Panc1 (cell line): ENCODE measurements at regions not wholly inside any gene's neighbourhood (a gene's known extent, or its start where the extent isn't known, plus 50 kb on each side); places are given as distances from the start of the nearest gene placed in this dataset.

Experiments
- ATAC-seq: fragments of 200-7000 bp; cut with Tn5 transposase; 2 replicates; pipeline ENCODE4 v1.9.1; 2020; ENCODE audit warnings: mild to moderate bottlenecking, moderate library complexity
- BruUV-seq: library from RNA; stranded (reverse); fragments of 400-500 nt; replicated peaks from 2 replicates; lab custom pipeline; 2021; lab: Mats Ljungman, UMichigan
- CTCF ChIA-PET: fragments of 300-600 bp; sonication (Branson Sonifier 250); formaldehyde crosslinking; loops from one replicate; lab custom pipeline; 2022; ENCODE audit warnings: antibody characterized with exemption; lab: Charles Lee
- POLR2A ChIA-PET: fragments of 300-600 bp; sonication (Branson Sonifier 250); formaldehyde crosslinking; loops from one replicate; lab custom pipeline; 2022; ENCODE audit warnings: antibody characterized with exemption; lab: Charles Lee
- DNase-seq: peaks from one replicate; pipeline ENCODE4 v3.0.0-alpha.2; 2010; ENCODE audit warnings: low read depth, low spot score
- H3K27ac ChIP-seq: 2 replicates; pipeline ENCODE4 v1.5.1; 2011; ENCODE audit warnings: mild to moderate bottlenecking, low read length, inconsistent platforms
- H3K27me3 ChIP-seq: fragments of 200-500 bp; sonication (Bioruptor generic); 2 replicates; pipeline ENCODE4 v1.6.0; 2014; ENCODE audit warnings: low read length, inconsistent platforms; ENCODE audit not compliant: control insufficient read depth, insufficient read depth
- H3K36me3 ChIP-seq: fragments of 200-500 bp; sonication (Bioruptor generic); 2 replicates; pipeline ENCODE4 v1.5.1; 2014; ENCODE audit warnings: inconsistent platforms, mild to moderate bottlenecking, low read length, moderate library complexity; ENCODE audit not compliant: control insufficient read depth, insufficient read depth
- H3K4me1 ChIP-seq: 2 replicates; pipeline ENCODE4 v1.5.1; 2011; ENCODE audit warnings: inconsistent platforms, mild to moderate bottlenecking, low read length, moderate library complexity; ENCODE audit not compliant: control insufficient read depth, insufficient read depth
- H3K4me3 ChIP-seq, 2 experiments: 2 replicates each; pipeline ENCODE4 v1.5.1; 2011 to 2012; ENCODE audit warnings: low read depth in 2 of 2, low read length in 2 of 2, mild to moderate bottlenecking in 2 of 2, inconsistent platforms in 1 of 2, moderate library complexity in 1 of 2
- H3K9me3 ChIP-seq: fragments of 200-500 bp; sonication (Bioruptor generic); 2 replicates; pipeline ENCODE4 v1.5.1; 2014; ENCODE audit warnings: low read depth, mild to moderate bottlenecking, inconsistent platforms, low read length, moderate library complexity; ENCODE audit not compliant: control insufficient read depth, insufficient read depth
- POLR2AphosphoS5 ChIP-seq: IDR thresholded peaks from 2 replicates; pipeline ENCODE4 v1.6.1; 2012; ENCODE audit warnings: mild to moderate bottlenecking, low read depth, low read length, moderate library complexity
- SIN3A ChIP-seq: IDR thresholded peaks from 2 replicates; pipeline ENCODE4 v1.6.1; 2012; ENCODE audit warnings: low read depth, mild to moderate bottlenecking, low read length, moderate library complexity, borderline replicate concordance; ENCODE audit not compliant: insufficient read depth
- TCF7L2 ChIP-seq: IDR thresholded peaks from 2 replicates; pipeline ENCODE4 v1.6.1; 2011; ENCODE audit warnings: mild to moderate bottlenecking, low read depth, low read length, inconsistent platforms
- in situ Hi-C: cut with HindIII; loops from 2 replicates; pipeline ENCODE4 v1.10.0; 2016; ENCODE audit warnings: low sequenced_read_pairs, low pct_unique_long_range_greater_than_20kb
- intact Hi-C: fragments of 100-400 bp; cut with micrococcal nuclease; formaldehyde crosslinking; loops from one replicate; pipeline ENCODE4 v1.10.0; 2022; ENCODE audit not compliant: unreplicated experiment
- TF ChIP-seq, protein P1 (sequence below), 2 experiments: IDR thresholded peaks; 2 replicates each; pipeline ENCODE4 v1.6.1; 2011 to 2012; ENCODE audit warnings: low read depth in 2 of 2, control low read depth in 1 of 2, low read length in 1 of 2, mild to moderate bottlenecking in 1 of 2, moderate library complexity in 1 of 2; ENCODE audit not compliant: insufficient read depth in 1 of 2
- TF ChIP-seq, protein P2 (sequence below): fragments of 450-650 bp; IDR thresholded peaks from 2 replicates; pipeline ENCODE4 v1.5.1; 2017; ENCODE audit warnings: mild to moderate bottlenecking

DNA sequence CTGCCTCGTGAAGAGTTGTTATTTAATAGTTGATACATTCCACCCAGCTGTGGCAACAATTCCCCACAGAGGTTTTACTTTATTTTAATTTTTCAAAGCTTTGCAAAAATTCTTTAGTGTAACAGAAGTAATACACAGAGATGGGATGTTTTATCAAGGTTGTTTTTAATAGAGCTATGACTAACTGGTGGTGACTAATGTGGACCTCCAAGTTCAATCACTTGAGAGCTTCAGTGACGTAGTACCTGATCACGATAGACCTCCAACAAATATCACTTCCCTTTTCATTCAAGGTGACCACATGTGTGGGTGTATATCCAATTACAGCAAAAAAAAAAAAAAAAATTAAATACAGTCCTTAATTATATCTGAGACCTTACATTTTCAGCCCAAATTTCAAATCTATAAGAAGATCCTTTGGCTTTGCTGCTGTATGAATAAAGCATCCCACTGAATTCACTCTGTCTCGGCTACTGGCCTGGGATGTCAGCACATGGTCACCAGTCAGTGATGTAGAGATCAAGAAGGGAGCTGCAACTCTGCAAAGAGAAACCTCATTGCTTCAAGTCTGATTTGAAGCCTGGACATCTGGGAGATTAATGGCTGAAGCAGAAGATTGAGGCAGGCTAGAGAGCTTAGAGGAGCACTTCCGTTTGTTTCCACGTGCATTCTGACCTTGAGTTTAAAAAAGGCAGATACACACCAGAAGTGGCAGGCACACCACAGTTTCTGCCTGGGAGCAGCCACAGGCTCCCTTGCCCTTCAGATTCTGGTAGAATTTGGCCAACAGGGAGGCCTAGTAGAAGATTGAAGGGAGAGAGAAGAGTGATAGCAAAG is 345.9 kb upstream of the NOCT start:
- Histone ChIP-seq H3K9me3 (no peaks in the 10 kb centered on the region), H3K27me3 (no peaks in the 10 kb centered on the region), H3K4me1 (no peaks in the 10 kb centered on the region), H3K27ac (no peak overlapping the region), H3K36me3 (no peaks in the 10 kb centered on the region), H3K4me3 (no peak overlapping the region)
- POLR2A ChIA-PET: no interaction called here
- ATAC-seq: no peak
- TF ChIP-seq TCF7L2 (no peak), SIN3A (no peak), POLR2AphosphoS5 (no peak)
- TF ChIP-seq, protein P1, sequence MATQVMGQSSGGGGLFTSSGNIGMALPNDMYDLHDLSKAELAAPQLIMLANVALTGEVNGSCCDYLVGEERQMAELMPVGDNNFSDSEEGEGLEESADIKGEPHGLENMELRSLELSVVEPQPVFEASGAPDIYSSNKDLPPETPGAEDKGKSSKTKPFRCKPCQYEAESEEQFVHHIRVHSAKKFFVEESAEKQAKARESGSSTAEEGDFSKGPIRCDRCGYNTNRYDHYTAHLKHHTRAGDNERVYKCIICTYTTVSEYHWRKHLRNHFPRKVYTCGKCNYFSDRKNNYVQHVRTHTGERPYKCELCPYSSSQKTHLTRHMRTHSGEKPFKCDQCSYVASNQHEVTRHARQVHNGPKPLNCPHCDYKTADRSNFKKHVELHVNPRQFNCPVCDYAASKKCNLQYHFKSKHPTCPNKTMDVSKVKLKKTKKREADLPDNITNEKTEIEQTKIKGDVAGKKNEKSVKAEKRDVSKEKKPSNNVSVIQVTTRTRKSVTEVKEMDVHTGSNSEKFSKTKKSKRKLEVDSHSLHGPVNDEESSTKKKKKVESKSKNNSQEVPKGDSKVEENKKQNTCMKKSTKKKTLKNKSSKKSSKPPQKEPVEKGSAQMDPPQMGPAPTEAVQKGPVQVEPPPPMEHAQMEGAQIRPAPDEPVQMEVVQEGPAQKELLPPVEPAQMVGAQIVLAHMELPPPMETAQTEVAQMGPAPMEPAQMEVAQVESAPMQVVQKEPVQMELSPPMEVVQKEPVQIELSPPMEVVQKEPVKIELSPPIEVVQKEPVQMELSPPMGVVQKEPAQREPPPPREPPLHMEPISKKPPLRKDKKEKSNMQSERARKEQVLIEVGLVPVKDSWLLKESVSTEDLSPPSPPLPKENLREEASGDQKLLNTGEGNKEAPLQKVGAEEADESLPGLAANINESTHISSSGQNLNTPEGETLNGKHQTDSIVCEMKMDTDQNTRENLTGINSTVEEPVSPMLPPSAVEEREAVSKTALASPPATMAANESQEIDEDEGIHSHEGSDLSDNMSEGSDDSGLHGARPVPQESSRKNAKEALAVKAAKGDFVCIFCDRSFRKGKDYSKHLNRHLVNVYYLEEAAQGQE (IDR thresholded peaks at IDR 0.05; ENCODE audit: insufficient read depth in 1 of 2, low read depth in 2 of 2, low read length in 1 of 2): no peak
- TF ChIP-seq, protein P2, sequence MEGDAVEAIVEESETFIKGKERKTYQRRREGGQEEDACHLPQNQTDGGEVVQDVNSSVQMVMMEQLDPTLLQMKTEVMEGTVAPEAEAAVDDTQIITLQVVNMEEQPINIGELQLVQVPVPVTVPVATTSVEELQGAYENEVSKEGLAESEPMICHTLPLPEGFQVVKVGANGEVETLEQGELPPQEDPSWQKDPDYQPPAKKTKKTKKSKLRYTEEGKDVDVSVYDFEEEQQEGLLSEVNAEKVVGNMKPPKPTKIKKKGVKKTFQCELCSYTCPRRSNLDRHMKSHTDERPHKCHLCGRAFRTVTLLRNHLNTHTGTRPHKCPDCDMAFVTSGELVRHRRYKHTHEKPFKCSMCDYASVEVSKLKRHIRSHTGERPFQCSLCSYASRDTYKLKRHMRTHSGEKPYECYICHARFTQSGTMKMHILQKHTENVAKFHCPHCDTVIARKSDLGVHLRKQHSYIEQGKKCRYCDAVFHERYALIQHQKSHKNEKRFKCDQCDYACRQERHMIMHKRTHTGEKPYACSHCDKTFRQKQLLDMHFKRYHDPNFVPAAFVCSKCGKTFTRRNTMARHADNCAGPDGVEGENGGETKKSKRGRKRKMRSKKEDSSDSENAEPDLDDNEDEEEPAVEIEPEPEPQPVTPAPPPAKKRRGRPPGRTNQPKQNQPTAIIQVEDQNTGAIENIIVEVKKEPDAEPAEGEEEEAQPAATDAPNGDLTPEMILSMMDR: no peak
- CTCF ChIA-PET: no interaction called here
- in situ Hi-C loops: no loop called here
- intact Hi-C loops: no loop called here
- no TSS peak for BruUV-seq
- no peak for DNase-seq

DNA sequence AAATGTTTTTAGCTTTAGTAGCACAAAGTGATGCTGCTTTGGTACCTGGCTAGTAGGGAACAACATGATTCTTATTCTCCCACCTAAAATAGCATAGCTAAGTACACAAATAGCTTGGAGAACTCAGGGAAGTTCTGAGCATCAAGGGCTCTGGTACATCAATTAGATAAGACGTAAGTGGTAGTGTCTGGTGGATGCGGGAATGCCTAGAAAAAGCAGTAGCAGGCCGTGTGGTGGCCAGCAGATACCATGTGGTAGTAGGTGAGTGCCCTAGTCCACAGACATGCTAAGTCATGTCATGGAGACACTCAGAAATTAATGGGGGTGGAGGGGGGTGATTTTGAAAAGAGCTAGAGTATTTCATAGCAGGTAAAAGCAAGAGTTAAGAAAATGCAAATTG is 347.3 kb upstream of the NOCT start:
- ChIA-PET POLR2A (no interaction called here), CTCF (no interaction called here)
- Histone ChIP-seq H3K36me3 (no peaks in the 10 kb centered on the region), H3K4me3 (no peak overlapping the region), H3K4me1 (no peaks in the 10 kb centered on the region), H3K27ac (no peak overlapping the region), H3K27me3 (no peaks in the 10 kb centered on the region), H3K9me3 (no peaks in the 10 kb centered on the region)
- BruUV-seq: no TSS peak
- ATAC-seq (no peak), DNase-seq (no peak)
- intact Hi-C loops (no loop called here), in situ Hi-C loops (no loop called here)
- TF ChIP-seq, protein P2: no peak
- TF ChIP-seq SIN3A (no peak), POLR2AphosphoS5 (no peak), TCF7L2 (no peak)
- TF ChIP-seq, protein P1 (IDR thresholded peaks at IDR 0.05; ENCODE audit: insufficient read depth in 1 of 2, low read depth in 2 of 2, low read length in 1 of 2): no peak
